Naive B cell (primary cell): ENCODE measurements at regions not wholly inside any gene's neighbourhood (a gene's known extent, or its start where the extent isn't known, plus 50 kb on each side); places are given as distances from the start of the nearest gene placed in this dataset.
A peak's percentile ranks its signal among the peaks of the same experiment; 100 is the strongest.

Experiments
- ATAC-seq, 2 donors: fragments of 150-1000 bp; cut with Tn5 transposase; 2 replicates each; pipeline ENCODE4 v1.10.0; 2021; ENCODE audit warnings: low read depth in 2 of 2, mild to moderate bottlenecking in 2 of 2, moderate library complexity in 2 of 2
- DNase-seq: peaks from one replicate; pipeline ENCODE4 v3.0.0; 2022
- H3K27ac Mint-ChIP-seq, 6 donors: one replicate each; pipeline ENCODE4 v1.8.0; 2020 to 2022; ENCODE audit warnings: mild to moderate bottlenecking in 6 of 6, mixed read lengths in 6 of 6, moderate library complexity in 5 of 6, inconsistent platforms in 2 of 6
- H3K27me3 Mint-ChIP-seq, 3 donors: one replicate each; pipeline ENCODE4 v1.8.0; 2021 to 2022; ENCODE audit warnings: mixed read lengths in 3 of 3, mild to moderate bottlenecking in 1 of 3
- H3K36me3 Mint-ChIP-seq, 2 donors: one replicate each; pipeline ENCODE4 v1.8.0; 2020 to 2022; ENCODE audit warnings: mixed read lengths in 2 of 2, inconsistent platforms in 1 of 2, mild to moderate bottlenecking in 1 of 2
- H3K4me1 Mint-ChIP-seq, 3 donors: one replicate each; pipeline ENCODE4 v1.8.0; 2020 to 2022; ENCODE audit warnings: mixed read lengths in 3 of 3, inconsistent platforms in 1 of 3, mild to moderate bottlenecking in 1 of 3, moderate library complexity in 1 of 3
- H3K4me3 Mint-ChIP-seq, 8 donors: one replicate each; pipeline ENCODE4 v1.8.0; 2020 to 2022; ENCODE audit warnings: mild to moderate bottlenecking in 8 of 8, mixed read lengths in 8 of 8, moderate library complexity in 8 of 8, inconsistent platforms in 2 of 8
- H3K9me3 Mint-ChIP-seq, 7 donors: one replicate each; pipeline ENCODE4 v1.8.0; 2020 to 2022; ENCODE audit warnings: mixed read lengths in 7 of 7, mild to moderate bottlenecking in 5 of 7, inconsistent platforms in 2 of 7, moderate library complexity in 1 of 7

GRCh38 chr6:149212892-149213801 is 104.4 kb upstream of the TAB2 start:
- no peak for ATAC-seq
- no peaks in the 10 kb centered on the region for H3K9me3 Mint-ChIP-seq

GRCh38 chr6:149213829-149214228 is 103.7 kb upstream of the TAB2 start:
- Mint-ChIP-seq H3K27me3 (no peaks in the 10 kb centered on the region), H3K4me1 (peaks cover 12 to 15% (median 12%) of the 10 kb centered on the region in 3 donors), H3K4me3 (no peak overlapping the region), H3K36me3 (no peaks in the 10 kb centered on the region), H3K27ac (no peak overlapping the region), H3K9me3 (no peaks in the 10 kb centered on the region)
- no peak for DNase-seq
- ATAC-seq = no peak

More at GRCh38 chr6:149212892-149213801, 104.4 kb upstream of the TAB2 start:
- H3K4me1 Mint-ChIP-seq = peaks cover 12 to 15% (median 12%) of the 10 kb centered on the region in 3 donors
- H3K4me3 Mint-ChIP-seq = no peak overlapping the region
- H3K27me3 Mint-ChIP-seq = no peaks in the 10 kb centered on the region
- H3K36me3 Mint-ChIP-seq = no peaks in the 10 kb centered on the region
- no peak for DNase-seq
- H3K27ac Mint-ChIP-seq = no peak overlapping the region

- H3K27me3 Mint-ChIP-seq = no peaks in the 10 kb centered on the region
- no peaks in the 10 kb centered on the region for H3K4me1 Mint-ChIP-seq
- no peak overlapping the region for H3K4me3 Mint-ChIP-seq
- DNase-seq (no peak), ATAC-seq (no peak)
- H3K36me3 Mint-ChIP-seq = no peaks in the 10 kb centered on the region
- no peaks in the 10 kb centered on the region for H3K9me3 Mint-ChIP-seq
- H3K27ac Mint-ChIP-seq = no peak overlapping the region
Measured at GRCh38 chr6:149216459-149216858, 101.1 kb upstream of the TAB2 start.

- DNase-seq = no peak
- Mint-ChIP-seq H3K27ac (peak overlapping the region in 1 of 6 donors; percentile 24), H3K9me3 (no peaks in the 10 kb centered on the region), H3K27me3 (no peaks in the 10 kb centered on the region), H3K4me3 (peak overlapping the region in 1 of 8 donors; percentile 37), H3K4me1 (no peaks in the 10 kb centered on the region), H3K36me3 (no peaks in the 10 kb centered on the region)
- no peak for ATAC-seq
Measured at GRCh38 chr6:149217466-149217888, 100.0 kb upstream of the TAB2 start.

- ATAC-seq (no peak), DNase-seq (no peak)
- Mint-ChIP-seq H3K9me3 (no peaks in the 10 kb centered on the region), H3K4me1 (no peaks in the 10 kb centered on the region), H3K4me3 (no peak overlapping the region), H3K27ac (peak overlapping the region in 2 of 6 donors; percentile 5 to 33), H3K27me3 (no peaks in the 10 kb centered on the region), H3K36me3 (no peaks in the 10 kb centered on the region)
Measured at GRCh38 chr6:149218471-149218870, 99.0 kb upstream of the TAB2 start.

- Mint-ChIP-seq H3K36me3 (no peaks in the 10 kb centered on the region), H3K27me3 (no peaks in the 10 kb centered on the region), H3K4me3 (no peak overlapping the region)
Measured at GRCh38 chr6:149218915-149219314, 98.6 kb upstream of the TAB2 start.

GRCh38 chr6:149220882-149221773 is 96.4 kb upstream of the TAB2 start:
- H3K4me3 Mint-ChIP-seq = no peak overlapping the region
- DNase-seq (no peak), ATAC-seq (no peak)
- H3K27ac Mint-ChIP-seq = peak overlapping the region in 1 of 6 donors; percentile 68
- H3K4me1 Mint-ChIP-seq = no peaks in the 10 kb centered on the region
- H3K36me3 Mint-ChIP-seq = no peaks in the 10 kb centered on the region
- H3K9me3 Mint-ChIP-seq = no peaks in the 10 kb centered on the region
- H3K27me3 Mint-ChIP-seq = no peaks in the 10 kb centered on the region

More at GRCh38 chr6:149218915-149219314, 98.6 kb upstream of the TAB2 start:
- H3K27ac Mint-ChIP-seq = peak overlapping the region in 1 of 6 donors; percentile 33
- H3K9me3 Mint-ChIP-seq = no peaks in the 10 kb centered on the region
- H3K4me1 Mint-ChIP-seq = no peaks in the 10 kb centered on the region
- DNase-seq = no peak
- no peak for ATAC-seq

- Mint-ChIP-seq H3K27ac (no peak overlapping the region), H3K9me3 (no peaks in the 10 kb centered on the region), H3K4me1 (no peaks in the 10 kb centered on the region), H3K27me3 (no peaks in the 10 kb centered on the region), H3K4me3 (no peak overlapping the region), H3K36me3 (no peaks in the 10 kb centered on the region)
- ATAC-seq = no peak
- no peak for DNase-seq
Measured at GRCh38 chr6:149221774-149222070, 95.8 kb upstream of the TAB2 start.

GRCh38 chr6:149223120-149223903 is 94.2 kb upstream of the TAB2 start:
- Mint-ChIP-seq H3K9me3 (no peaks in the 10 kb centered on the region), H3K4me3 (no peak overlapping the region), H3K27me3 (no peaks in the 10 kb centered on the region), H3K4me1 (no peaks in the 10 kb centered on the region), H3K27ac (no peak overlapping the region), H3K36me3 (no peaks in the 10 kb centered on the region)
- no peak for DNase-seq
- no peak for ATAC-seq

- no peak overlapping the region for H3K4me3 Mint-ChIP-seq
- H3K36me3 Mint-ChIP-seq = no peaks in the 10 kb centered on the region
- DNase-seq (no peak), ATAC-seq (no peak)
- no peaks in the 10 kb centered on the region for H3K9me3 Mint-ChIP-seq
- H3K27ac Mint-ChIP-seq = no peak overlapping the region
- H3K4me1 Mint-ChIP-seq = no peaks in the 10 kb centered on the region
- H3K27me3 Mint-ChIP-seq = no peaks in the 10 kb centered on the region
Measured at GRCh38 chr6:149223904-149224351, 93.6 kb upstream of the TAB2 start.

GRCh38 chr6:149224399-149224798 is 93.1 kb upstream of the TAB2 start:
- Mint-ChIP-seq H3K9me3 (no peaks in the 10 kb centered on the region), H3K4me3 (no peak overlapping the region), H3K27ac (no peak overlapping the region), H3K36me3 (no peaks in the 10 kb centered on the region), H3K27me3 (no peaks in the 10 kb centered on the region), H3K4me1 (no peaks in the 10 kb centered on the region)
- no peak for ATAC-seq
- no peak for DNase-seq

- Mint-ChIP-seq H3K36me3 (no peaks in the 10 kb centered on the region), H3K27me3 (no peaks in the 10 kb centered on the region), H3K9me3 (no peaks in the 10 kb centered on the region), H3K4me3 (no peak overlapping the region), H3K27ac (no peak overlapping the region), H3K4me1 (peaks cover 2 to 3% (median 3%) of the 10 kb centered on the region in 3 donors)
- no peak for ATAC-seq
- DNase-seq = no peak
Measured at GRCh38 chr6:149225370-149225769, 92.1 kb upstream of the TAB2 start.

GRCh38 chr6:149225946-149226345 is 91.6 kb upstream of the TAB2 start:
- H3K4me1 Mint-ChIP-seq = peaks cover 8 to 9% (median 8%) of the 10 kb centered on the region in 3 donors
- H3K9me3 Mint-ChIP-seq = no peaks in the 10 kb centered on the region
- H3K27me3 Mint-ChIP-seq = no peaks in the 10 kb centered on the region
- no peak overlapping the region for H3K27ac Mint-ChIP-seq
- H3K36me3 Mint-ChIP-seq = no peaks in the 10 kb centered on the region
- DNase-seq (no peak), ATAC-seq (no peak)
- H3K4me3 Mint-ChIP-seq = no peak overlapping the region
